Stimulated activated naive B cell treated with anti-CD40 and anti-IgM and Interleukin-4, amounts not matched to agents 10 μg/mL and 1 μg/mL and 100 μg/mL, for 72 hours (primary cell): ENCODE measurements at regions not wholly inside any gene's neighbourhood (a gene's known extent, or its start where the extent isn't known, plus 50 kb on each side); places are given as distances from the start of the nearest gene placed in this dataset.

Experiments
- ATAC-seq, 2 donors: fragments of 150-1000 bp; cut with Tn5 transposase; replicated peaks; 2 replicates each; pipeline ENCODE4 v1.10.0; 2021; ENCODE audit warnings: moderate library complexity in 1 of 2
- DNase-seq: peaks from one replicate; pipeline ENCODE4 v3.0.0; 2021
- H3K27ac Mint-ChIP-seq: one replicate; pipeline ENCODE4 v1.8.0; 2022; ENCODE audit warnings: mild to moderate bottlenecking, mixed read lengths
- H3K27me3 Mint-ChIP-seq, 2 donors: one replicate each; pipeline ENCODE4 v1.8.0; 2022; ENCODE audit warnings: mixed read lengths in 2 of 2
- H3K36me3 Mint-ChIP-seq, 2 donors: one replicate each; pipeline ENCODE4 v1.8.0; 2022; ENCODE audit warnings: mixed read lengths in 2 of 2, mild to moderate bottlenecking in 1 of 2
- H3K4me1 Mint-ChIP-seq, 2 donors: one replicate each; pipeline ENCODE4 v1.8.0; 2022; ENCODE audit warnings: mixed read lengths in 2 of 2, mild to moderate bottlenecking in 1 of 2
- H3K4me3 Mint-ChIP-seq, 2 donors: one replicate each; pipeline ENCODE4 v1.8.0; 2022; ENCODE audit warnings: mild to moderate bottlenecking in 2 of 2, mixed read lengths in 2 of 2, moderate library complexity in 1 of 2
- H3K9me3 Mint-ChIP-seq, 2 donors: one replicate each; pipeline ENCODE4 v1.8.0; 2022; ENCODE audit warnings: mixed read lengths in 2 of 2, mild to moderate bottlenecking in 1 of 2

DNA sequence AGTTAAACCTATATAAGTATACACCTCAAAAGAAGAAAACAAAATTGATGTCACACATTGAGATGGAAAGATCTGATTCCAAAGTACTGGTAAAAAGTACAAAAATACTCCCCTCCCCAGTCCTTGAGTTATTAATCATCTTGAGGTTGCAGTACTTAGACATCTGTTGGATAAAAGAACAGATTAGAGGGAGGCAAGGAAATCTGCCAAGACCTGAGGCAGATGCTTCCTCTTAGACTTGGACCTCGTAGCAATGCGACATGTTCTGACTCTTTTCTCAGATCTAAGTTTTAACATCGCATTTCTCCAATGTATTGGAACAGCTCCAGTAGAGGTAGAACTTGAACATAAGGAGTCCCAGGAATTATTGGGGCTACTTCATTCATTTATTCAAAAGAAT is 187.9 kb upstream of the GRIN2B start:
- Mint-ChIP-seq H3K36me3 (no peaks in the 10 kb centered on the region), H3K4me3 (no peak overlapping the region), H3K9me3 (no peaks in the 10 kb centered on the region), H3K27ac (no peak overlapping the region), H3K27me3 (no peaks in the 10 kb centered on the region), H3K4me1 (peaks cover 21 to 32% of the 10 kb centered on the region in 2 donors)
- no peak for ATAC-seq
- no peak for DNase-seq

DNA sequence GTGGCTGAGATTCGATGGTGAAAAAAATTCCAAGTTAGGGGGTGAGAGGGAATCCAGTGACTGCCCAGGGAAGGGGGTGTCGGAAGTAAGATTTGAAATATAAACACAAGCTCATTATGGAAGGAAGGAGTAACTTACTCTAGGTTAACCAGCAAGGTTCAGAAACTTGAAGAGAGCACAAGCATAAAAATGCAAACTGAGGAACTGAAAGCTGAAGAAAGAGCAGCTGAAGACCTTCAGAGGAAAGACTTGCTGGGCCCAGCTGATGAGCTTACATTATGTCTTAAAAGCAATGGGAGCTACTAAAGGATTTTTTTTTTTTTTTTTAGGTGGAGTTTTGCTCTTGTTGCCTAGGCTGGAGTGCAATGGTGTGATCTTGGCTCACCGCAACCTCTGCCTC is 189.7 kb upstream of the GRIN2B start:
- no peaks in the 10 kb centered on the region for H3K27me3 Mint-ChIP-seq
- no peaks in the 10 kb centered on the region for H3K36me3 Mint-ChIP-seq
- peak; percentile 96 to 97 for ATAC-seq
- no peak for DNase-seq
- peaks cover 21 to 32% of the 10 kb centered on the region in 2 donors for H3K4me1 Mint-ChIP-seq
- no peaks in the 10 kb centered on the region for H3K9me3 Mint-ChIP-seq
- H3K27ac Mint-ChIP-seq, result peak overlapping the region; percentile 75
- peak overlapping the region; percentile 29 to 62 for H3K4me3 Mint-ChIP-seq

DNA sequence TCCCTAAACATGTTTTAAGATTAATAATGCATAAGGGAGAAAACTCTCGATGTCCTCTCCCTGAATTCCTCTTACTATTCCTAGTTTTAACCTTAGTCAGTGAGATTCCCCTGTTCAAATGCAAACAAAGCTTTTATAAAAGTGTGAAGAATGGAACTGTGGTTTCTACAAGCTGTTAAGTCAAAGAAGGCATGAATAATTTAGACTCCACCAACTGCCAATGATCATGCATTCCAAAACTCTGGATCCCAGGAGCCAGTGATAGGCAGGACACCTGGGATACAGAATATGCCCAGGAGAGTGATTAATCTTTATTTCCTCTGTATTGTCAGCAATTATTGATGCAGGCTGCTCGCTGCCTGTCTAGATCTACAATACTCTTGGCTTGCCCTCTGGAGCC is 190.3 kb upstream of the ATF7IP start:
- Mint-ChIP-seq H3K27me3 (no peaks in the 10 kb centered on the region), H3K27ac (no peak overlapping the region), H3K9me3 (no peaks in the 10 kb centered on the region), H3K4me3 (no peak overlapping the region), H3K36me3 (no peaks in the 10 kb centered on the region), H3K4me1 (peaks cover 15 to 25% of the 10 kb centered on the region in 2 donors)
- no peak for DNase-seq
- ATAC-seq, result no peak

DNA sequence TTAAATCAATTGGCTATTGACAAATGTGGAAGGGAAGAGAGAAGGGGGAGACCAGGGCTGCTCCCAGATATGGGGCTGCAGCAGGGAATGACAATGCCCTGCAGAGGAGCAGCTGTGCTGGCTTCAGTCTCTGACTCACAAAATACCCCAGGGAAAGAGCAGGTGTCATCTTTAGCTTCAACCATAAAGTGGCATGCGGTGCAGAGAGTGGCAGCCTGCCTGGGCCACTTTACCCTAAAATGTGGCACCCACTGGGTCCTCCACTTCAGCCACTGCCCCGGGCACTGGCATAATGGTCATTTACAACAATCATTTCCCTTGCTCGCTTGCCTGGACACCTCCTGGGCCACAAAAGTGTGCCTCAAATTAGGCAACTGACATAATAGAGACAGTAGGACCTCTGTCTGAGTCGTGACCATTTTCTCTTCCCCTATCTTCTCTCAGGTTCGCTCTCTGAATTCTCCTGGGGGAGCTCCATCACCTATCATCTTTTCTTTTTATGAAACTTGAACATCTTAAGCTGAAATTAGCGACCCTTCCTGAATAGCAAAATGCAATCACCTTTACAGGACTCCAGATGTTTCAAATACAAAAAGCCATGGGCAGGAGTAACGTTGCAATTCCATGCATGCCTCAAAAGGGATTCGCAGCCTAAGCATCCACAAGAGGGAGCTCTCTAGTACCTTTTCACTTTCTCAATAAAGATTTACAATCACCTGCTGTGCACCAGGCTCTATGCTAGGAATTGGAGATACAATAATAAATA is 179.9 kb upstream of the ATF7IP start:
- H3K4me3 Mint-ChIP-seq, result peak overlapping the region; percentile 65 to 80
- peak overlapping the region; percentile 83 for H3K27ac Mint-ChIP-seq
- peaks cover 19 to 29% of the 10 kb centered on the region in 2 donors for H3K4me1 Mint-ChIP-seq
- peak; percentile 8 for DNase-seq
- H3K27me3 Mint-ChIP-seq, result peaks cover 0 to 7% of the 10 kb centered on the region in 2 donors
- no peaks in the 10 kb centered on the region for H3K9me3 Mint-ChIP-seq
- peak; percentile 87 to 88 for ATAC-seq
- H3K36me3 Mint-ChIP-seq, result no peaks in the 10 kb centered on the region

DNA sequence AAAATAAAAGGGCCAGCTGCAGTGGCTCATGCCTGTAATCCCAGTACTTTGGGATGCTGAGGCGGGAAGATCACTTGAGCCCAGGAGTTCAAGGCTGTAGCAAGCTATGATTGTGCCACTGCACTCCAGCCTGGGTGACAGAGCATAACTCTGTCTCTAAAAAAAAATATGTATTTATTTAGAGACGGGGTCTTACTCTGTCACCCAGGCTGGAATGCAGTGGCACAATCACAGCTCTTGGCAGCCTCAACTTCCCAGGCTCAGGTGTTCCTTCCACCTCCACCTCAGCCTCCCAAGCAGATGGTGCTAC is 179.3 kb upstream of the ATF7IP start:
- H3K9me3 Mint-ChIP-seq, result no peaks in the 10 kb centered on the region
- peaks cover 20 to 35% of the 10 kb centered on the region in 2 donors for H3K4me1 Mint-ChIP-seq
- peak in 1 of 2 donors; percentile 13 for ATAC-seq
- H3K27ac Mint-ChIP-seq, result no peak overlapping the region
- H3K36me3 Mint-ChIP-seq, result no peaks in the 10 kb centered on the region
- no peak for DNase-seq
- peaks cover 0 to 7% of the 10 kb centered on the region in 2 donors for H3K27me3 Mint-ChIP-seq
- no peak overlapping the region for H3K4me3 Mint-ChIP-seq

DNA sequence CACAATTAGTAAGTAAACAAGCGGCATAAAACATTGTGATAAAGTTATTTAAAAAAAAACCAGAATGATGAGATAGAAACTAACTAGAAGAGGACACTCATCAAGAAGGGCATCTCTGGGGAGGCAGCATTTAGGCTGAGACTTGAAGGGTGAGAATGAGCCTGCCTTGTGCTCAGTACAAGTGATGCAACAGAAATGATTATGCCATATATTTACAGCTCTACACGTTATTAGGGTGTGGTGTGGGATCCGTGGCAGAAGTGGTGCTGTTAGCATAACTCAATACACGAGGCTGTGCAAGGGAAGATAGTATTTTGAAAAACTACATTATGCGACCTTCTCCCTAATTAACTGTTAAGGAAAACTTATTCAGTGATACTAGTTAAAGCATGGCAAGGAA is 178.5 kb upstream of the ATF7IP start:
- Mint-ChIP-seq H3K36me3 (no peaks in the 10 kb centered on the region), H3K9me3 (no peaks in the 10 kb centered on the region), H3K4me1 (peaks cover 25 to 43% of the 10 kb centered on the region in 2 donors), H3K27me3 (peaks cover 0 to 7% of the 10 kb centered on the region in 2 donors), H3K27ac (no peak overlapping the region), H3K4me3 (no peak overlapping the region)
- DNase-seq (no peak), ATAC-seq (no peak)

DNA sequence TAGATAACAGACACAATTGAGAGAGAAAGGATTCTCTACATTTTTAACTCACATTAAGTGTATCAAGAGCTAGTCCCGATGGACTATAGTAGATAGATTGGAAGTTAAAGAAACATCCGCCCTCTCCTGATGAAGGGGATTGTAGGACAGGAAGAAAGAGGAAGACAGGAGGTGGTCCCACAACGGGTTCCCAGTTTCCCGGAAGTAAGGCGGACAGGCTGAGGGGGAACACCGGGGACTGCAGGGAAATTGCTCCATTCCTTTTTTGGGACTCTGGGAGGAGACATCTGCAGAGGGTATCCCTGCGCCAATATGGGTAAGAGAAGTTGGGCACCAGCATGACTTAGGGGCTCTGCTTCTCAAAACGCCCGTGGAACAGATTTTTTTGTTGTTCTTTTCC is 177.5 kb upstream of the ATF7IP start:
- H3K4me1 Mint-ChIP-seq, result peaks cover 25 to 45% of the 10 kb centered on the region in 2 donors
- H3K27ac Mint-ChIP-seq, result no peak overlapping the region
- DNase-seq (no peak), ATAC-seq (no peak)
- no peaks in the 10 kb centered on the region for H3K36me3 Mint-ChIP-seq
- no peaks in the 10 kb centered on the region for H3K9me3 Mint-ChIP-seq
- H3K27me3 Mint-ChIP-seq, result peaks cover 0 to 7% of the 10 kb centered on the region in 2 donors
- no peak overlapping the region for H3K4me3 Mint-ChIP-seq

DNA sequence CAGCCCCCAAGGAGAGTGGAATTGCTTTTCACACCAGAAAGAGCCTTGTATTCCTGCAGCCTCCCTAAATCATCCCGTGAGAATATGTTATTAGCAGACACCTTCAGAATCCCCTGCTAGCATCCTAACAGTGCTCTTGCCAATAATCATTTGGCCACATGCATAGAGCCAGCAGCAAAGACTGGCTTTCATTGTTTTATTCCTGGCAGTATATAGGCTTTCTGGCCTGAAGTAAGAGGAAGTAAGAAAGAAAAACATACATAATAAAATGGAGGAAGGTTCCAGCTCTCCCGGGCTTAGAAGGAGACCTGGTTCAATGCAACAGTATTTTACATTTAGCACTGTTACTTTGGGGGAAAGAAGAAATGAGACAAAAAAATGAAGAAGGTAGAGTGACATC is 176.7 kb upstream of the ATF7IP start:
- ATAC-seq (no peak), DNase-seq (no peak)
- Mint-ChIP-seq H3K9me3 (no peaks in the 10 kb centered on the region), H3K27ac (no peak overlapping the region), H3K36me3 (no peaks in the 10 kb centered on the region), H3K4me1 (peaks cover 25 to 45% of the 10 kb centered on the region in 2 donors), H3K4me3 (no peak overlapping the region), H3K27me3 (peaks cover 0 to 7% of the 10 kb centered on the region in 2 donors)

DNA sequence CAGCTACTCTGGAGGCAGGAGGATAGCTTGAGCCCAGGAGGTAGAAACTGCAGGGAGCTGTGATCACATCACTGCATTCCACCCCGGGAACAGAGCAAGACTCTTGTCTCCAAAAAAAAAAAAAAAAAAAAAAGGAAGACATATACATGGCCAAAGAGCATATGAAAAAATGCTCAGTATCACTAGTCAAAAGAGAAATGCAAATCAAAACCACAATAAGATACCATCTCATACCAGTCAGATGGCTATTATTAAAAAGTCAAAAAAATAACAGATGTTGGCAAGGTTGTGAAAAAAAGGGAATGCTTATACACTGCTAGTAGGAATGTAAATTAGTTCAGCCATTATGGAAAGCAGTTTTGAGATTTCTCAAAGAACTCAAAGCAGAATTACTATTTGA is 174.8 kb upstream of the ATF7IP start:
- Mint-ChIP-seq H3K4me3 (peak overlapping the region in 1 of 2 donors; percentile 5), H3K27me3 (peaks cover 0 to 7% of the 10 kb centered on the region in 2 donors), H3K9me3 (no peaks in the 10 kb centered on the region), H3K27ac (no peak overlapping the region), H3K4me1 (peaks cover 20 to 34% of the 10 kb centered on the region in 2 donors), H3K36me3 (no peaks in the 10 kb centered on the region)
- ATAC-seq (peak; percentile 23 to 37), DNase-seq (no peak)

DNA sequence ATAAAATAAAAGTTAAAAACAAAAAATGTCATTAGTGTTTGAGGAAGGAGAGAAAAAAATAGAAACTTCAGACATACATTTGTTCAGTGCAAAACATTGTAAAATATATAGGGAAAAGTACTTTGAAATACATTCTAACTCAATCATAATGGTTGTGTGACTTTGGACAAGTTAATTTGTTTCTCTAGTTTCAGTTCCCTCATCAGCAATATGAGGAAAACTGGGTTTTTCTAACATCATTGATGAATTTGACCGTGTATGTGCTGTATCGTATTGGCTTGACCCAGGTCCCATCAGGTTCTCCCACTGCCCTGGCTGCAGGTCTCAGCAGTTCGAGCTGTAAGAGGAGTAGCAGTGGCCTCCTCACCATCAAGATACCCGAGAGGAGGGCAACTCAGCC is 173.9 kb upstream of the ATF7IP start:
- ATAC-seq, result peak; percentile 19 to 34
- Mint-ChIP-seq H3K27me3 (peaks cover 0 to 7% of the 10 kb centered on the region in 2 donors), H3K4me1 (peaks cover 18 to 31% of the 10 kb centered on the region in 2 donors), H3K36me3 (no peaks in the 10 kb centered on the region), H3K4me3 (peak overlapping the region in 1 of 2 donors; percentile 2), H3K27ac (no peak overlapping the region), H3K9me3 (no peaks in the 10 kb centered on the region)
- DNase-seq, result no peak

DNA sequence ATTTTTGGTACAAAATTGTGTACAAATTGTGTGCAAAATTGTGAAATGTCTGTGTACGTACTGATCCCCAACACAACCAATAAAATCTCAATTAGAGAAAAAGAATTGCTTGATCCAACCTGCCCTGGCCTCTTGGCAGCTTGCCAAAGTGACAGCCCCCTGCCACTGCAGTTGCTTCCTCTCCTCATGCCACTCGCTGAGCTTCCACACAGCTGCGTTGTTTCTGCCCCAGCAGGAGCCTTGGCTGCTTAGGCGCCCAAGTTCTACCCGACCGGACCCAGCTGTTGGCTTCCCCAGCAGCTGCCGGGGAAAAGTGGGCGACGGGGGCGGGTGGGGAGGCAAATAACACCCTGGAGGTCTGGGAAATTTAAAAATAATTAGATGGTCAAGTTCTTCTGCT is 171.8 kb upstream of the ATF7IP start:
- no peak overlapping the region for H3K27ac Mint-ChIP-seq
- ATAC-seq (no peak), DNase-seq (no peak)
- H3K4me3 Mint-ChIP-seq, result no peak overlapping the region
- peaks cover 14 to 27% of the 10 kb centered on the region in 2 donors for H3K4me1 Mint-ChIP-seq
- no peaks in the 10 kb centered on the region for H3K27me3 Mint-ChIP-seq
- H3K36me3 Mint-ChIP-seq, result no peaks in the 10 kb centered on the region
- H3K9me3 Mint-ChIP-seq, result no peaks in the 10 kb centered on the region

DNA sequence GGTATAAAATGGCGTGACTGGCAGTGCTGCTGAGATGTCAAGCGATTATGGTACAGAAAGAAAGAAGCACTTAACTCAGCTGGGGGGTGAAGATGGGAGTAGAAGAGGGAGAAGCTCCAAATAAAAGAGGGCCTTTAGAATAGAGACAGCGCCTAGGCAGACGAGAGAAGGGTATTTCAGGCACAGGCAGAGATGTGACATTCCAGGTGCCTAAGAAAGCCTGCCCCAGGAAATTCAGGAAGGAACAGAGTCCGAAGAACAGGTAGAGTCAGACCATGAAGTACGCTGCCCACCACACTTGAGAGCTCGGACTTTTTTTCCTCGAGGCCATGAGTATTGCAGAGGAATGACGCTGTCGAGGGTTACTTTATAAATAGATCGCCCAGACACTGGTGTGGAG is 170.9 kb upstream of the ATF7IP start:
- DNase-seq (no peak), ATAC-seq (no peak)
- no peak overlapping the region for H3K4me3 Mint-ChIP-seq
- H3K9me3 Mint-ChIP-seq, result no peaks in the 10 kb centered on the region
- H3K27me3 Mint-ChIP-seq, result no peaks in the 10 kb centered on the region
- H3K4me1 Mint-ChIP-seq, result peaks cover 9 to 19% of the 10 kb centered on the region in 2 donors
- H3K27ac Mint-ChIP-seq, result no peak overlapping the region
- no peaks in the 10 kb centered on the region for H3K36me3 Mint-ChIP-seq

DNA sequence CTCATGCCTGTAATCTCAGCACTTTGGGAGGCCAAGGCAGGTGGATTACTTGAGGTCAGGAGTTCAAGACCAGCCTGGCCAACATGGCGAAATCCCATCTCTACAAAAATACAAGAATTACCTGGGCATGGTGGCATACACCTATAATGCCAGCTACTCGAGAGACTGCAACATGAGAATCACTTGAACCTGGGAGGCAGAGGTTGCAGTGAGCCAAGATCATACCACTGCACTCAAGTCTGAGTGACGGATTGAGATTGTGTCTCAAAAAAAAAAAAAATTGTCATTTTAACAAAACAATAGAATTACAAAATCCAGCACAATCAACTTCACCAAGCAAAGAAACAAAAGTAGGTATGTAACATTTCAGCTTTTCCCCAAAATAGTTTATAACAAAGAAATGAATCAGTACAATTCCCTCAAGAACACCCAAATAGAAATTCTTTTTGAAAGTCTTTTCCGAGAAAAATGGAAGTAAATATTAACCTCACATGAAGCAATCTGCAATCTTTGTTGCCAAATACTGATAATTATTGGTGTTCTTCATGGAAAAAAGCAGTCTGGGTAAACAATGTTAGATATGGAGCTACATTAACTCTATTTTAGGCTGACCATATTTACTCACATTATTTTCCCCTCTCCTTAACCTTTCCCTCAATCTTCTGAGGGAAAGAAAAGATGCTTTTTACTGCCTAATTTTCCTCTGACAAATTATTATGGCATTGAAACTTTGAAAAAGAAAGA is 165.9 kb upstream of the ATF7IP start:
- DNase-seq (no peak), ATAC-seq (no peak)
- no peak overlapping the region for H3K27ac Mint-ChIP-seq
- no peak overlapping the region for H3K4me3 Mint-ChIP-seq
- peaks cover 0 to 2% of the 10 kb centered on the region in 2 donors for H3K36me3 Mint-ChIP-seq
- no peaks in the 10 kb centered on the region for H3K27me3 Mint-ChIP-seq
- peaks cover 5% of the 10 kb centered on the region in 2 donors for H3K9me3 Mint-ChIP-seq
- no peaks in the 10 kb centered on the region for H3K4me1 Mint-ChIP-seq

DNA sequence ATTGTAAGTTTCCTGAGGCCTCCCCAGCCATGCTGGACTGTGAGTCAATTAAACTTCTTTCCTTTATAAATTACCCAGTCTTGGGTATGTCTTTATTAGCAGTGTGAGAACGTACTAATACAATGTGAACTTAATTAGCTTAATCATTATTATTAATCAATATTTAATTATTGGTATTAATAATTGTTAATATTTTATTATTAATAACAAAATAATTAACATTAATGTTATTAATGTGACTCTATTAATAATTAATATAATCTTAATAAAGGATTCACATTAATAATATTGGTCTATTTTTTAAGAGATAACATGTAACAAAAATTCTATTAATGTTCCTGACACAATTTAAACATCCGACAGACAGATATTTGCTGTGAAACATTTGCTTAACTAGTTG is 164.9 kb upstream of the ATF7IP start:
- no peak for ATAC-seq
- no peak for DNase-seq
- Mint-ChIP-seq H3K27ac (no peak overlapping the region), H3K4me3 (no peak overlapping the region), H3K4me1 (no peaks in the 10 kb centered on the region), H3K36me3 (peaks cover 0 to 2% of the 10 kb centered on the region in 2 donors), H3K9me3 (peaks cover 5% of the 10 kb centered on the region in 2 donors), H3K27me3 (no peaks in the 10 kb centered on the region)

DNA sequence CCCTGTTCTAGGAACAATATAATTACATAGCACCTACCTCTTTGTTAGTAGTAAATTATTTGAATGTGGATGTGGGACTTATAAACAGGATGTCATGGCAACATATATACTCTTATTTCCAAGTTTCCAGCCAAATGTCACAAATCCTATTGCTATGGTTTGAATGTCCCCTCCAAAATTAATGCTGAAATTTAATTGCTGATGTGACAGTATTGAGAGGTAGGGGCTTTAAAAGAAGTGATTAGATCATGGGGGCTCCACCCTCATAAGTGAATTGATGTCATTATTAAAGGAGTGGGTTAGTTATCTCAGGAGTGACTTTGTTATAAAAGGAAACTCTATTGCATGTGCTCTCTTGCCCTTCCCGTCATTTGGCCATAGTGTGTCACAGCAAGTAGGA is 164.2 kb upstream of the ATF7IP start:
- DNase-seq (no peak), ATAC-seq (no peak)
- peaks cover 6% of the 10 kb centered on the region in 2 donors for H3K9me3 Mint-ChIP-seq
- H3K4me1 Mint-ChIP-seq, result no peaks in the 10 kb centered on the region
- H3K27ac Mint-ChIP-seq, result no peak overlapping the region
- peaks cover 2 to 4% of the 10 kb centered on the region in 2 donors for H3K36me3 Mint-ChIP-seq
- no peaks in the 10 kb centered on the region for H3K27me3 Mint-ChIP-seq
- no peak overlapping the region for H3K4me3 Mint-ChIP-seq
